ENCODE measurements at regions not wholly inside any gene's neighbourhood (a gene's known extent, or its start where the extent isn't known, plus 50 kb on each side); places are given as distances from the start of the nearest gene placed in this dataset.
"Not testable (repeated sequence)": the region's sequence is repeated elsewhere in the genome, so short reads cannot be mapped to it uniquely, and the experiment has no call there.

GRCh38 chr5:40274568-40274967, 405.1 kb upstream of the PTGER4 start:
- no peak for DNase-seq

GRCh38 chr5:40273936-40274335, 405.8 kb upstream of the PTGER4 start:
- DNase-seq, result no peak

GRCh38 chr5:40271476-40271875, 408.2 kb upstream of the PTGER4 start:
- DNase-seq, result no peak

GRCh38 chr5:40270274-40270845, 409.4 kb upstream of the PTGER4 start:
- DNase-seq, result peak in 1 of 2 donors; percentile 37

- DNase-seq, result no peak
Observed at GRCh38 chr5:40268088-40268487, 411.6 kb upstream of the PTGER4 start.

GRCh38 chr5:40266952-40267351, 412.8 kb upstream of the PTGER4 start:
- no peak for DNase-seq

- no peak for DNase-seq
Observed at GRCh38 chr5:40261984-40262383, 417.7 kb upstream of the PTGER4 start.

- no peak for DNase-seq
Observed at GRCh38 chr5:40260361-40260760, 419.4 kb upstream of the PTGER4 start.

GRCh38 chr5:40258222-40258621, 421.5 kb upstream of the PTGER4 start:
- peak; percentile 13 to 53 for DNase-seq

GRCh38 chr5:40240671-40241070, 439.0 kb upstream of the PTGER4 start:
- DNase-seq, result no peak

GRCh38 chr5:40240111-40240510, 439.6 kb upstream of the PTGER4 start:
- no peak for DNase-seq

DNA sequence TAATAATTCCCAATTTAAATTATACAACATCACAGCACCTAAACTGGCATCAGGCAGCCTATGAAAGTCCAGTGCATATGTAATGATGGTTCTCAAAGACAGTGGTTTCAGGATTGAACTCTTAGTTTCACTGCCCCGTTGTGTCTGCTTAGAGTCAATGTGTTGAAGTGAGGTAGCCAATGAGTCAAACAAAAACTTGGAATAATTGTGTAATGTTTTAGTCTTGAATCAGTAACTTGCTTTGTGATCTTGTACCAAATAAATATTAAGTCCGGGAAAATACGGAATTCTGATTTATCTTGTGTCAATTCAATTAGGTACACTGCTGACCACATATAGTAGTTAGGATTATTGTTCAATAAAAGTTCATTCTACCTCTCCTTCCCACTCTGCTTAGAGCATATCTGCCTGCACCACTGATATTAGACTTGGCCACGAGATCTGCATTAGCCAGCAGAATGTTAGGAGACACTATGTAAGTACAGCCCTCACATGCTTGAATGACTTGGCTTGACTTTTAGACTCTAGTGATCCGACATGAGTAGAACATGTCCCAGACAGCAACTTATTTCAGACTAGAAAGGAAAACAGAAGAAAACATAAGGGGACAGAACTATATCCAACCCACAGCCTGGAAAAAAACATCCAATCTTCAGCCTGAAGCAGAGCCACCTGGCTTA, 441.5 kb upstream of the PTGER4 start:
- no peak for DNase-seq

DNA sequence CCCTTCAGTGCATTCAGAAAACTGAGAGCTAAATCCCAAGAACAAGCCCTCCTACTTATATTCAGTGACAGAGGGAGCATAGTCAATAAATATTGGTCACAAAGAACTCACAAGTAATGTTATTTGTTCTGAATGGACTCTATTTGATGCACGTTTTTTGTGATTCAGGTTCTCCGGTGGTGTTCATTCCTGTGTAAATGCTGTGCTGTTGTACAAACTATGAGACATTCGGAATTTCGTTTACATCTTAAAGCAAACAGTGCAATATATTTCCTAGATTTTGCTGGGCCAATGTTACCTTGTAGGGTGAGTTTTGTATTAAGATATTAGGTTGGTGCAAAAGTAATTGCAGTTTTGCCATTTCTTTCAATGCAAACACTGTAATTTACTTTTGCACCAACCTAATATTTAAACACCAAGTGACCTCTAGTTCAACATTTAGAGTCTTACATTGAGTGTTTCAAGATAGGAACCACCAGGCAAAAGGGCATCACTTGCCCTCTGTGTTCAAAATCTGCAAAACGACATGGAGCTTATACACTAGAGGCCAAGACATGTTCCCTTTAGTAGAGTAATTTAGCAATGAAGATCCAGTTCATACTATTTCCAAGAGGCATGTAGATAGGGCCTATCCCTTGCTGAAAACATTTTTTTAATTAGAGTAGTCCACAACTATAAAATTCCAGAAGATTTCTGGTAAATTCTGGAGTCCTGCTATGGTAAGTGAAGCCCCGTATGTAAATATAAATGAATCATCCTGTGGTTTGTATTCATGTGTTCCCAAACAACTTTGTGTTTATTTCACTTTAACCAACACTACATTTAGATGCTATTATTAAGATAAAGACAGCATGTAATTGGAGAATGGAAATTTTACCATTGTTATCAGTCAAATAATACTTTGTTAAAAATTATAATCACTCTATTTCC, 444.0 kb upstream of the PTGER4 start:
- no peak for DNase-seq

- no peak for DNase-seq
Observed at GRCh38 chr5:40233268-40233667, 446.4 kb upstream of the PTGER4 start.

DNA sequence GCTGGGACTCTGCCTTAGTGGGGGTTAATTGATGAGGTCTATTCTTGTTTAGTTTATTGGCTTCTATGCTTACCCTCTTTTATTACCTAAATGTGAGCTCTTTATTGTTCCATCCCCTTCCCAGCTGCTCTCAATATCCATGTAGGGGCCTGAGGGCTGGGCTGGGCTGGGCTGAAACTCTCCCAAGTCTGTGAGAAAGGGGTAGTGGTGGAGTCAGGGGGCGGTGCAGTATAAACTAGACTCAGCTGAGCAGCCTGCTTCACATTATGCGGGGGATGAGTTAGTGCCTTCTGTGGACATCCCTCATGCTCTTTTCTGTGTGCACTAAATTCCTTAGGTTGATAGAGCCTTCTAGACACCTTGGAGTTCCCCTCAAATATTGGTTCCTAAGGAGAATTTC, 451.8 kb upstream of the PTGER4 start:
- DNase-seq, result no peak

GRCh38 chr5:40227366-40227765, 452.3 kb upstream of the PTGER4 start:
- no peak for DNase-seq

- DNase-seq, result no peak
Observed at GRCh38 chr5:40226906-40227305, 452.8 kb upstream of the PTGER4 start.

DNA sequence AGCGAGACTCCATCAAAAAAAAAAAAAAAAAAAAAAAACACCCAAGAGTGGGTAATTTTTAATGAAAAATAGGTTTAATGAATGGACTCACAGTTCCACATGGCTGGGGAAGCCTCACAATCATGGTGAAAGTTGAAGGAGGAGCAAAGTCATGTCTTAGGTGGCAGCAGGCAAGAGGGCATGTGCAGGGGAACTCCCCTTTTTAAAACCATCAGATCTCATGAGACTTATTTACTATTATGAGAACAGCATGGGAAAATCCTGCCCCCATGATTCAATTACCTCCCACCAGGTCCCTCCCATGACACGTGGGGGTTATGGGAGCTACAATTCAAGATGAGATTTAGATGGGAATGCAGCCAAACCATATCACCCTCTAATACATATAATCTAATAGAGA, 454.6 kb upstream of the PTGER4 start:
- not testable (repeated sequence) for DNase-seq

- DNase-seq, result no peak
Observed at GRCh38 chr5:40224421-40224820, 455.3 kb upstream of the PTGER4 start.

GRCh38 chr5:40223884-40224402, 455.8 kb upstream of the PTGER4 start:
- no peak for DNase-seq

GRCh38 chr5:40221796-40222195, 457.9 kb upstream of the PTGER4 start:
- no peak for DNase-seq

DNA sequence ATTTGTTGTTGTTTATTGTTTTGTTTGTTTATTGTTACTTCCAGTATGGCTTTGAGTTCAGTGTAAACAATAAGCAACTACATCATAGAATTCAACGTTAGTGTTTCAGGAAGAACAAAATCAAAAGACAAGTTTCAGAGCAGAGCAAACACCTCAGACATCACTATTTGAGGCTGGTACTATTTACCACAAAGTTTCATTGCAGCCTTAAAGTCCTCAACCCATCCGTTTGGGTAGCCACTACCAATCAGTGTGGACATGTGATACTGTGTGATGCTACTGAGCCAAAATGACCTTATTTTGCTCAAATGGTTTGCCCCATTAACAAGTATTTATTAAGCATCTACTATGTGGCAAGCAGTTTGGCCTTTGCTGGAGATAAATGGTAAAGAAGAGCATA, 458.5 kb upstream of the PTGER4 start:
- no peak for DNase-seq

DNA sequence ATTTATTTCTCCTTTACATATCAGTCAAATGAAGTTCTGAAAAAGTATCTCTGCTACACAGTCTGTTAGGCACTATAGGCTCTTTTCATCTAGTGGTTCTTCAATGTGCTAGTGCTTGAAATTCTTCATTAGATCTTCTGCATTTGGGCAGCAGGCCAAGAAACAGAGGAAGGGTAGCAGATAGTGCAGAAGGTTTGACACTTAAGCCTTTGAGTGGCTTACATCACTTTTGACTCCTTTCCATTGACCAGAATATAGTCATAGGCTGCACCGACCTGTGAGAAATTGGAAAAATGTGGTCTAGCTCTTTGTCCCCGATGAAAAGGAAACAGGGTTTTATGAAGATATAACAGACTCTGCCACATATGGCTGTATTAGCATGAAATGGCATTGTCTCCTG, 459.5 kb upstream of the PTGER4 start:
- no peak for DNase-seq

GRCh38 chr5:40217553-40217952, 462.2 kb upstream of the PTGER4 start:
- no peak for DNase-seq
